GM18868 (cell line): ENCODE measurements at regions not wholly inside any gene's neighbourhood (a gene's known extent, or its start where the extent isn't known, plus 50 kb on each side); places are given as distances from the start of the nearest gene placed in this dataset.

ENCODE experiments used
- ATAC-seq: cut with Tn5 transposase; IDR thresholded peaks from one replicate; pipeline ENCODE4 v1.9.1; 2021; ENCODE audit warnings: mild to moderate bottlenecking, moderate library complexity; ENCODE audit not compliant: unreplicated experiment

GRCh38 chr3:124463234-124463633 is 267.0 kb upstream of the UMPS start:
- no peak for ATAC-seq

- no peak for ATAC-seq
These were observed 262.0 kb upstream of the UMPS start for GRCh38 chr3:124467980-124468902.

GRCh38 chr3:124469555-124469954 is 260.7 kb upstream of the UMPS start:
- ATAC-seq = no peak

- ATAC-seq = no peak
These were observed 251.4 kb upstream of the UMPS start for GRCh38 chr3:124478830-124479229.

GRCh38 chr3:124483915-124484470 is 246.3 kb upstream of the UMPS start:
- no peak for ATAC-seq

GRCh38 chr3:124486324-124486723 is 243.9 kb upstream of the UMPS start:
- ATAC-seq = no peak

- no peak for ATAC-seq
These were observed 240.7 kb upstream of the UMPS start for GRCh38 chr3:124489506-124489905.

GRCh38 chr3:124491098-124491497 is 239.2 kb upstream of the UMPS start:
- ATAC-seq = no peak

GRCh38 chr3:124491875-124492274 is 238.4 kb upstream of the UMPS start:
- ATAC-seq = no peak

GRCh38 chr3:124492824-124493223 is 237.4 kb upstream of the UMPS start:
- ATAC-seq = no peak

- ATAC-seq = no peak
These were observed 234.2 kb upstream of the UMPS start for GRCh38 chr3:124496061-124496460.

GRCh38 chr3:124497487-124497886 is 232.8 kb upstream of the UMPS start:
- ATAC-seq = no peak

GRCh38 chr3:124498891-124499290 is 231.4 kb upstream of the UMPS start:
- no peak for ATAC-seq

- no peak for ATAC-seq
These were observed 225.8 kb upstream of the UMPS start for GRCh38 chr3:124504332-124505059.

GRCh38 chr3:124509884-124510283 is 220.4 kb upstream of the UMPS start:
- no peak for ATAC-seq

- ATAC-seq = no peak
These were observed 220.0 kb upstream of the UMPS start for GRCh38 chr3:124510290-124510689.

- ATAC-seq = no peak
These were observed 217.2 kb upstream of the UMPS start for GRCh38 chr3:124512881-124513609.

GRCh38 chr3:124513610-124513997 is 216.6 kb upstream of the UMPS start:
- no peak for ATAC-seq

- no peak for ATAC-seq
These were observed 215.6 kb upstream of the UMPS start for GRCh38 chr3:124514683-124515082.

- no peak for ATAC-seq
These were observed 213.9 kb upstream of the UMPS start for GRCh38 chr3:124516333-124516732.

GRCh38 chr3:124517306-124517705 is 212.9 kb upstream of the UMPS start:
- no peak for ATAC-seq
